Activated CD4-positive, alpha-beta T cell treated with anti-CD3 and anti-CD28 coated beads for 4 hours (primary cell): ENCODE measurements at regions not wholly inside any gene's neighbourhood (a gene's known extent, or its start where the extent isn't known, plus 50 kb on each side); places are given as distances from the start of the nearest gene placed in this dataset.
"Not testable (repeated sequence)": the region's sequence is repeated elsewhere in the genome, so short reads cannot be mapped to it uniquely, and the experiment has no call there.

Experiments
- DNase-seq, 2 donors: peaks; one replicate each; pipeline ENCODE4 v3.0.0-alpha.2; 2020

- no peak for DNase-seq
Observed at GRCh38 chr2:212912445-212913103, 238.8 kb downstream of the IKZF2 start.

- no peak for DNase-seq
Observed at GRCh38 chr2:212911011-212911410, 240.4 kb downstream of the IKZF2 start.

- DNase-seq = no peak
Observed at GRCh38 chr2:212908682-212909435, 242.6 kb downstream of the IKZF2 start.

GRCh38 chr2:212908031-212908430 is 243.4 kb downstream of the IKZF2 start:
- DNase-seq = no peak

- DNase-seq = no peak
Observed at GRCh38 chr2:212906620-212907019, 244.8 kb downstream of the IKZF2 start.

- DNase-seq = no peak
Observed at GRCh38 chr2:212905640-212906201, 245.7 kb downstream of the IKZF2 start.

- DNase-seq = no peak
Observed at GRCh38 chr2:212904646-212905045, 246.8 kb downstream of the IKZF2 start.

- no peak for DNase-seq
Observed at GRCh38 chr2:212903413-212903812, 248.0 kb downstream of the IKZF2 start.

- no peak for DNase-seq
Observed at GRCh38 chr2:212902421-212902820, 249.0 kb downstream of the IKZF2 start.

- DNase-seq = no peak
Observed at GRCh38 chr2:212901604-212902275, 249.7 kb downstream of the IKZF2 start.

- no peak for DNase-seq
Observed at GRCh38 chr2:212900715-212901114, 250.7 kb downstream of the IKZF2 start.

GRCh38 chr2:212898011-212898410 is 253.4 kb downstream of the IKZF2 start:
- DNase-seq = no peak

GRCh38 chr2:212897296-212897695 is 254.1 kb downstream of the IKZF2 start:
- no peak for DNase-seq

GRCh38 chr2:212894026-212894425 is 257.4 kb downstream of the IKZF2 start:
- DNase-seq = no peak

GRCh38 chr2:212893216-212893615 is 258.2 kb downstream of the IKZF2 start:
- no peak for DNase-seq

- DNase-seq = no peak
Observed at GRCh38 chr2:212892193-212892592, 259.2 kb downstream of the IKZF2 start.

- DNase-seq = no peak
Observed at GRCh38 chr2:212891580-212891979, 259.8 kb downstream of the IKZF2 start.

GRCh38 chr2:212882626-212883025 is 268.8 kb downstream of the IKZF2 start:
- DNase-seq = no peak

GRCh38 chr2:212876556-212876955 is 274.9 kb downstream of the IKZF2 start:
- DNase-seq = not testable (repeated sequence)

GRCh38 chr2:212875950-212876349 is 275.5 kb downstream of the IKZF2 start:
- not testable (repeated sequence) for DNase-seq

GRCh38 chr2:212873256-212873655 is 278.2 kb downstream of the IKZF2 start:
- no peak for DNase-seq

- no peak for DNase-seq
Observed at GRCh38 chr2:212871597-212871996, 279.8 kb downstream of the IKZF2 start.

GRCh38 chr2:212864186-212864585 is 287.2 kb downstream of the IKZF2 start:
- no peak for DNase-seq

GRCh38 chr2:212863185-212863588 is 288.2 kb downstream of the IKZF2 start:
- no peak for DNase-seq
